Cardiac muscle cell (in vitro differentiated cells and primary cell): ENCODE measurements at regions not wholly inside any gene's neighbourhood (a gene's known extent, or its start where the extent isn't known, plus 50 kb on each side); places are given as distances from the start of the nearest gene placed in this dataset.
A peak's percentile ranks its signal among the peaks of the same experiment; 100 is the strongest.

Experiments
- DNase-seq, 2 donors: peaks; one replicate each; pipeline versions ENCODE4 v3.0.0 to v3.0.0-alpha.2; 2010 to 2017; ENCODE audit warnings: low read depth in 1 of 2, low spot score in 1 of 2
- H3K27ac ChIP-seq: fragments of 200-600 bp; sonication (generic); 2 replicates; pipeline ENCODE4 v1.5.1; 2016
- H3K27me3 ChIP-seq: fragments of 200-600 bp; sonication (generic); 2 replicates; pipeline ENCODE4 v1.6.0; 2016; ENCODE audit warnings: control low read depth
- H3K36me3 ChIP-seq: fragments of 200-600 bp; sonication (generic); 2 replicates; pipeline ENCODE4 v1.5.1; 2016; ENCODE audit warnings: control low read depth
- H3K4me1 ChIP-seq: fragments of 200-600 bp; sonication (generic); 2 replicates; pipeline ENCODE4 v1.8.1; 2017; ENCODE audit warnings: low read depth, mild to moderate bottlenecking, mixed run types
- H3K4me3 ChIP-seq: fragments of 200-600 bp; sonication (generic); 2 replicates; pipeline ENCODE4 v1.5.1; 2016; ENCODE audit warnings: mild to moderate bottlenecking
- H3K9me3 ChIP-seq: fragments of 200-600 bp; sonication (generic); 2 replicates; pipeline ENCODE4 v1.5.1; 2017; ENCODE audit warnings: low read depth, mild to moderate bottlenecking, control low read depth
- CTCF ChIP-seq: IDR thresholded peaks from 2 replicates; pipeline ENCODE4 v1.5.1; 2012; ENCODE audit warnings: low read depth, mild to moderate bottlenecking, low read length

DNA sequence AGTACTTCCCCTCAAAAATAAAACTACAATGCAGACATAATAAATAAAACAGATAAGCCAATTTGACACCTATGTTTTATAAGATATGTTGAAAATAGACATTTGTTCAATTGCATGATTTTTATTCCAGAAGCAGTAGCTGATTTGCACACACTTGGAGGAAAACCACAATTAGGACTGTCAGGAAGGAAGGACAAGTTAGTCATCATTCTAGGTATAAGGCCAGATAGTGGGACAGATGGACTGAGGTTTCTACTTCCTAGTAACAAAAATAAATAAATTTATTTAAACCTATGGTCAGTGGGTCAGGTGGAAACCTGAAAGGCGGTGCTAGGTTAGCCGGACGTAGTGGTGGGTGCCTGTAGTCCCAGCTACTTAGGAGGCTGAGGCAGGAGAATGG lies 141.8 kb upstream of the RASSF8 start:
- TF ChIP-seq CTCF = no peak
- H3K9me3 ChIP-seq = no peaks in the 10 kb centered on the region
- H3K27me3 ChIP-seq = no peaks in the 10 kb centered on the region
- no peak overlapping the region for H3K27ac ChIP-seq
- DNase-seq = peak in 1 of 2 donors; percentile 29
- H3K36me3 ChIP-seq = no peaks in the 10 kb centered on the region
- H3K4me1 ChIP-seq = no peaks in the 10 kb centered on the region
- H3K4me3 ChIP-seq = no peak overlapping the region

DNA sequence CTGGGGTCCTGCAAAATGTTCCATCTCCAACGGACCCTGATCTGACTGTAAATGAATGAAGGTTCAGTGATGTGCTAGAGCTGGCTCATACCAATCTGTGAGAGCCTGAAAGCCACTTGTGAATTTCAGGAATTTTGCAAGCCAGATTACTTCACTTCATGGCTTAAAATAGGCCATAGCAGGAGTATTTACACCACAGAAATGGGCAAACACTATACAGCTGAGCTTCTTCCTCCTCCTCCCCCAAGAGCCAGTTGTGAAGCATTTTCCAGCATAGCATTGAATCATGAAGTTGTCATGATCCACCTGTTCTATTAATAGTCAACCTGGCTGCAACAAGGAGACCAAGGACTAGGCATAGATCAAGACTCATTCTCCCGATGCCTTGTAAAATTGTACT lies 141.3 kb upstream of the RASSF8 start:
- DNase-seq = no peak
- Histone ChIP-seq H3K4me3 (no peak overlapping the region), H3K27me3 (no peaks in the 10 kb centered on the region), H3K27ac (no peak overlapping the region), H3K4me1 (no peaks in the 10 kb centered on the region), H3K36me3 (no peaks in the 10 kb centered on the region), H3K9me3 (no peaks in the 10 kb centered on the region)
- no peak for TF ChIP-seq CTCF

DNA sequence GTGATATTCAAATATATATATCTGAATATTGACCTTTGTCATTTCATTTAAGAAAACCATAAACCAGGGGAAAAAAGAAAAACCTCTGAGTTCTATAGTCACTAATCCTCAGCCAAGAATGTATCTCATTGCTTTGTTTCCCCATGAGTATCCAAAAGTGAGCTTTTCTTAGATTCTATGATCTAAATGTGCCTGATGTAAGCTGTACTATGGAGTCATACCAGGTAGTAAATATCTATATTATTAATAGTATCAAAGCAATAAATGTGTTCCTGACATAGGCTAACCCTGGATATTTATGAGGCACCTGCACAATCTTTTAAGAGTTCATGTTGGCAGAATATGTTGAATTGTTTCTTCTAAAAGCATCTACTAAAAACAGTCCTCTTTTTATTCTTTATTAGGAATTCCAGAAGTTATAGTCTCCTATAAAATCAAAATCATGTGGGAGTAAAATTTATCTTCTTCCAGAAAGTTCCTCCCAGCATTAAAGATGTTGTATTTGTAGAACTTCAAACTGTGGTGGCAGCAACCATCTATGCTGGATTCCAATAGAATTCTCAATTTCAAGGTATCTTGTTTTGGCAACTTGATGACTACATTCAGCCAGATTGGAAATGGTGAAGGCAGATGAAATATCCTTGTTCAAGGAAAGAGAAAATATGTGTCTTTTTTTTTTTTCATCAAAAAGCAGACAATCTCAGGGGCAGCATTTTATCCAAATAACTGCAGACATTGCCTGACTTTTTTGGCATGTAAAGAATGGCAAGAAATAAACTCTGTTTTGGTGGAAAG lies 139.7 kb upstream of the RASSF8 start:
- no peak for TF ChIP-seq CTCF
- Histone ChIP-seq H3K9me3 (no peaks in the 10 kb centered on the region), H3K36me3 (no peaks in the 10 kb centered on the region), H3K27ac (no peak overlapping the region), H3K27me3 (no peaks in the 10 kb centered on the region), H3K4me3 (no peak overlapping the region), H3K4me1 (no peaks in the 10 kb centered on the region)
- no peak for DNase-seq

DNA sequence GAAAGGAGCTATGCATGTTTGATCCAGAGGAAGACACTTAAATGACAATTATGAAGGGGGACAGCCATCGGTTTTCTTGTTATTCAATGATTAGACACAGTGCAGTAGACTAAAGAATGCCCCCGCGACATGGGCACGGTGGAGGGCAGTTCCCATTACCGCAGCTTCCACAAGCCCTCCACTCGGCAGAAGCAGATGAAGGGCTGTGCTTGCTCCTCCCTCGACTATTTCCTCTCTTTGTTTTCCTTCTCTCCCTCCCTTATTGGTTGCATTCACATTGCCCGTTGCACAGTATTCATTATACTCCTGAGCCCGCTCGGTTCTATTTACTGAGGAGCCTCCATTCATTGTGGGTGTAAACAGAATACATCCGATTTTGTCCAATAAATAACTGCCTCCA lies 138.8 kb upstream of the RASSF8 start:
- Histone ChIP-seq H3K4me1 (peaks cover 3% of the 10 kb centered on the region), H3K9me3 (no peaks in the 10 kb centered on the region), H3K36me3 (no peaks in the 10 kb centered on the region), H3K27ac (no peak overlapping the region), H3K27me3 (no peaks in the 10 kb centered on the region), H3K4me3 (no peak overlapping the region)
- no peak for TF ChIP-seq CTCF
- no peak for DNase-seq

DNA sequence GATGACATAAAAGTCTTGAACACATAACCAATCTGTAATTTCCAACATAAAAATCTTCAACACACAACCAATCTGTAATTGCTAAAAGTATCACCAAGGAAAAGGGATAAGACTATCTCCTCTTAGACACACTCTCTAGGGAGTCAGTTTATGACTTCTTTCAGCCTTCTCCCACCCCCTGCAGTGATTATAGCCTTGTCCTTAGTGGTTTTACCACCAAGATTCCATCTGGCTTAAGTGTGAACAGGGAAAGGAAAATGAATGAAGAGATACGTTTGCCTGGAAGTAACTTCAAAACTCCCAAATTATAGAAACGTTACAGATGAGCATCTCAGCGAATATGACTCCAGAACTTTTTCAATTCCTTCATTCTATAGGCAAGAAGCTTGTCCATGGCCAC lies 136.2 kb upstream of the RASSF8 start:
- Histone ChIP-seq H3K36me3 (no peaks in the 10 kb centered on the region), H3K27ac (no peak overlapping the region), H3K27me3 (no peaks in the 10 kb centered on the region), H3K9me3 (no peaks in the 10 kb centered on the region), H3K4me1 (peaks cover 8% of the 10 kb centered on the region), H3K4me3 (no peak overlapping the region)
- TF ChIP-seq CTCF = no peak
- no peak for DNase-seq
